Caco-2 (cell line): ENCODE measurements at regions not wholly inside any gene's neighbourhood (a gene's known extent, or its start where the extent isn't known, plus 50 kb on each side); places are given as distances from the start of the nearest gene placed in this dataset.

Experiments
- BruUV-seq: library from RNA; stranded (reverse); fragments of 400-500 nt; replicated peaks from 2 replicates; lab custom pipeline; 2021; lab: Mats Ljungman, UMichigan
- CTCF ChIA-PET: fragments of 300-600 bp; sonication (Branson Sonifier 250); formaldehyde crosslinking; loops from one replicate; lab custom pipeline; 2022; ENCODE audit warnings: antibody characterized with exemption; lab: Charles Lee
- POLR2A ChIA-PET: fragments of 300-600 bp; sonication (Branson Sonifier 250); formaldehyde crosslinking; loops from one replicate; lab custom pipeline; 2022; ENCODE audit warnings: antibody characterized with exemption; lab: Charles Lee
- DNase-seq, 2 experiments: peaks; one replicate each; pipeline versions ENCODE4 v3.0.0 to v3.0.0-alpha.2; 2020 to 2022
- H3K27me3 ChIP-seq: replicated peaks from 2 replicates; pipeline ENCODE4 v1.6.0; 2011; ENCODE audit warnings: low read length; ENCODE audit not compliant: control insufficient read depth, insufficient read depth
- H3K36me3 ChIP-seq: 2 replicates; pipeline ENCODE4 v1.5.1; 2011; ENCODE audit warnings: low read length; ENCODE audit not compliant: control insufficient read depth, insufficient read depth
- H3K4me1 ChIP-seq: fragments of 250-450 bp; sonication (Bioruptor Pico); 2 replicates; pipeline ENCODE4 v1.5.1; 2020; ENCODE audit warnings: mild to moderate bottlenecking
- H3K4me3 ChIP-seq: 2 replicates; pipeline ENCODE4 v1.5.1; 2011; ENCODE audit warnings: low read depth, mild to moderate bottlenecking, control low read depth, low read length
- H3K9me3 ChIP-seq: fragments of 250-450 bp; sonication (Bioruptor Pico); 2 replicates; pipeline ENCODE4 v1.5.1; 2020; ENCODE audit warnings: mild to moderate bottlenecking, moderate library complexity
- H3K27ac Mint-ChIP-seq: one replicate; pipeline ENCODE4 v1.8.0; 2022; ENCODE audit warnings: mixed read lengths; ENCODE audit not compliant: unreplicated experiment
- H3K27me3 Mint-ChIP-seq: one replicate; pipeline ENCODE4 v1.8.0; 2022; ENCODE audit warnings: mixed read lengths; ENCODE audit not compliant: insufficient read depth, unreplicated experiment
- H3K36me3 Mint-ChIP-seq: one replicate; pipeline ENCODE4 v1.8.0; 2022; ENCODE audit warnings: mild to moderate bottlenecking, mixed read lengths; ENCODE audit not compliant: insufficient read depth, unreplicated experiment
- H3K4me1 Mint-ChIP-seq: one replicate; pipeline ENCODE4 v1.8.0; 2022; ENCODE audit warnings: low read depth, mixed read lengths; ENCODE audit not compliant: unreplicated experiment
- H3K4me3 Mint-ChIP-seq: one replicate; pipeline ENCODE4 v1.8.0; 2022; ENCODE audit warnings: mild to moderate bottlenecking, moderate library complexity, mixed read lengths; ENCODE audit not compliant: unreplicated experiment
- H3K9me3 Mint-ChIP-seq: one replicate; pipeline ENCODE4 v1.8.0; 2022; ENCODE audit warnings: mixed read lengths; ENCODE audit not compliant: unreplicated experiment
- CTCF ChIP-seq, 2 experiments: fragments of 200-600 bp in 1 of 2; IDR thresholded peaks; 1 replicate in 1 of 2; 2 replicates in 1 of 2; pipeline versions ENCODE4 v1.5.1 to v1.8.0; 2011 to 2022; ENCODE audit warnings: antibody characterized with exemption in 1 of 2, control low read depth in 1 of 2, inconsistent platforms in 1 of 2, low read depth in 1 of 2, low read length in 1 of 2, mild to moderate bottlenecking in 1 of 2, moderate library complexity in 1 of 2; ENCODE audit not compliant: insufficient read depth in 1 of 2, severe bottlenecking in 1 of 2, unreplicated experiment in 1 of 2
- intact Hi-C: fragments of 100-400 bp; cut with micrococcal nuclease; formaldehyde crosslinking; loops from one replicate; pipeline ENCODE4 v1.10.0; 2022; ENCODE audit not compliant: unreplicated experiment

- Histone ChIP-seq H3K4me3 (no peak overlapping the region), H3K4me1 (no peaks in the 10 kb centered on the region), H3K9me3 (no peaks in the 10 kb centered on the region), H3K27me3 (no peaks in the 10 kb centered on the region), H3K36me3 (no peaks in the 10 kb centered on the region)
- Mint-ChIP-seq H3K27me3 (peaks cover 3% of the 10 kb centered on the region), H3K36me3 (no peaks in the 10 kb centered on the region), H3K27ac (no peak overlapping the region), H3K9me3 (no peaks in the 10 kb centered on the region), H3K4me1 (no peaks in the 10 kb centered on the region), H3K4me3 (no peak overlapping the region)
- TF ChIP-seq CTCF (IDR thresholded peaks at IDR 0.05; ENCODE audit: insufficient read depth in 1 of 2, low read depth in 1 of 2, low read length in 1 of 2, severe bottlenecking in 1 of 2, unreplicated experiment in 1 of 2) = no peak
- intact Hi-C loops = no loop called here
- no peak for DNase-seq
- BruUV-seq = no TSS peak
- CTCF ChIA-PET = no interaction called here
- POLR2A ChIA-PET = no interaction called here
These were observed 417.7 kb upstream of the PTGER4 start for GRCh38 chr5:40261984-40262383.

- no peak overlapping the region for H3K4me3 ChIP-seq
- CTCF ChIA-PET = no interaction called here
- H3K9me3 Mint-ChIP-seq = no peaks in the 10 kb centered on the region
- POLR2A ChIA-PET = no interaction called here
- no peaks in the 10 kb centered on the region for H3K36me3 ChIP-seq
- BruUV-seq = no TSS peak
- H3K4me3 Mint-ChIP-seq = no peak overlapping the region
- no peaks in the 10 kb centered on the region for H3K27me3 ChIP-seq
- H3K36me3 Mint-ChIP-seq = no peaks in the 10 kb centered on the region
- intact Hi-C loops = no loop called here
- H3K9me3 ChIP-seq = no peaks in the 10 kb centered on the region
- H3K4me1 ChIP-seq = no peaks in the 10 kb centered on the region
- peaks cover 3% of the 10 kb centered on the region for H3K27me3 Mint-ChIP-seq
- no peak overlapping the region for H3K27ac Mint-ChIP-seq
- no peaks in the 10 kb centered on the region for H3K4me1 Mint-ChIP-seq
- no peak for DNase-seq
- no peak for TF ChIP-seq CTCF (IDR thresholded peaks at IDR 0.05; ENCODE audit: insufficient read depth in 1 of 2, low read depth in 1 of 2, low read length in 1 of 2, severe bottlenecking in 1 of 2, unreplicated experiment in 1 of 2)
These were observed 419.4 kb upstream of the PTGER4 start for GRCh38 chr5:40260361-40260760.

GRCh38 chr5:40258222-40258621 is 421.5 kb upstream of the PTGER4 start:
- peaks cover 3% of the 10 kb centered on the region for H3K27me3 Mint-ChIP-seq
- CTCF ChIA-PET = no interaction called here
- H3K9me3 ChIP-seq = no peaks in the 10 kb centered on the region
- no peak for DNase-seq
- H3K36me3 Mint-ChIP-seq = no peaks in the 10 kb centered on the region
- BruUV-seq = no TSS peak
- intact Hi-C loops = no loop called here
- no peaks in the 10 kb centered on the region for H3K9me3 Mint-ChIP-seq
- H3K27ac Mint-ChIP-seq = no peak overlapping the region
- POLR2A ChIA-PET = no interaction called here
- H3K36me3 ChIP-seq = no peaks in the 10 kb centered on the region
- no peaks in the 10 kb centered on the region for H3K4me1 Mint-ChIP-seq
- H3K4me3 ChIP-seq = no peak overlapping the region
- no peak for TF ChIP-seq CTCF (IDR thresholded peaks at IDR 0.05; ENCODE audit: insufficient read depth in 1 of 2, low read depth in 1 of 2, low read length in 1 of 2, severe bottlenecking in 1 of 2, unreplicated experiment in 1 of 2)
- no peak overlapping the region for H3K4me3 Mint-ChIP-seq
- H3K27me3 ChIP-seq = no peaks in the 10 kb centered on the region
- no peaks in the 10 kb centered on the region for H3K4me1 ChIP-seq
